Effector memory CD4-positive, alpha-beta T cell (primary cell): ENCODE measurements at regions not wholly inside any gene's neighbourhood (a gene's known extent, or its start where the extent isn't known, plus 50 kb on each side); places are given as distances from the start of the nearest gene placed in this dataset.
"Not testable (repeated sequence)": the region's sequence is repeated elsewhere in the genome, so short reads cannot be mapped to it uniquely, and the experiment has no call there.

ENCODE experiments used
- DNase-seq, 3 donors: peaks; one replicate each; pipeline ENCODE4 v3.0.0-alpha.2; 2020
- H3K27ac ChIP-seq: 2 replicates; pipeline ENCODE4 v1.7.0; 2013; ENCODE audit warnings: mild to moderate bottlenecking, low read length, moderate library complexity; ENCODE audit not compliant: insufficient read depth, poor library complexity, severe bottlenecking
- H3K27me3 ChIP-seq: replicated peaks from 2 replicates; pipeline ENCODE4 v1.7.0; 2013; ENCODE audit warnings: mild to moderate bottlenecking, low read length; ENCODE audit not compliant: insufficient read depth, control insufficient read depth, poor library complexity, severe bottlenecking
- H3K36me3 ChIP-seq: 2 replicates; pipeline ENCODE4 v1.7.0; 2013; ENCODE audit warnings: mild to moderate bottlenecking, low read length, moderate library complexity; ENCODE audit not compliant: control insufficient read depth, insufficient read depth
- H3K4me1 ChIP-seq: 2 replicates; pipeline ENCODE4 v1.7.0; 2013; ENCODE audit warnings: low read length, mild to moderate bottlenecking; ENCODE audit not compliant: control insufficient read depth, insufficient read depth, poor library complexity, severe bottlenecking
- H3K4me3 ChIP-seq: 2 replicates; pipeline ENCODE4 v1.7.0; 2013; ENCODE audit warnings: low read length, low read depth, mild to moderate bottlenecking; ENCODE audit not compliant: insufficient read depth, poor library complexity, severe bottlenecking
- H3K9me3 ChIP-seq: 2 replicates; pipeline ENCODE4 v1.7.0; 2013; ENCODE audit warnings: mild to moderate bottlenecking, low read length, moderate library complexity; ENCODE audit not compliant: control insufficient read depth

DNA sequence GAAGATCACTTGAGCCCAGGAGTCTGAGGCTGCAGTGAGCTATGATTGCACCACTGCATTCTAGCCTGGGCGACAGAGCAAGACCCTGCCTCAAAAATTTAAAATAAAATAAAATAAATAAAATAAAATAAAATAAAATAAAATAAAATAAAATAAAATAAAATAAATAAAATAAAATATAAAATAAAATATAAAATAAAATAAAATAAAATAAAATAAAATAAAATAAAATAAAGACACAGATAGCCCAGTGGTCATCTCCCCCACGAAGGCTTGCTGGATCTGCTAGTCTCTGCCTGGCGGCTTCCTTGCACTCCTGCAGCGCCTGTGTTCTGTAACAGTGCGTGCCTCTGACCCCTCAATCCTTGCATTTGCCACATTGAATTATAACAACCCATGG lies 76.8 kb upstream of the PWP1 start:
- not testable (repeated sequence) for H3K9me3 ChIP-seq, H3K4me1 ChIP-seq, H3K4me3 ChIP-seq, H3K27ac ChIP-seq, DNase-seq, H3K27me3 ChIP-seq, H3K36me3 ChIP-seq

DNA sequence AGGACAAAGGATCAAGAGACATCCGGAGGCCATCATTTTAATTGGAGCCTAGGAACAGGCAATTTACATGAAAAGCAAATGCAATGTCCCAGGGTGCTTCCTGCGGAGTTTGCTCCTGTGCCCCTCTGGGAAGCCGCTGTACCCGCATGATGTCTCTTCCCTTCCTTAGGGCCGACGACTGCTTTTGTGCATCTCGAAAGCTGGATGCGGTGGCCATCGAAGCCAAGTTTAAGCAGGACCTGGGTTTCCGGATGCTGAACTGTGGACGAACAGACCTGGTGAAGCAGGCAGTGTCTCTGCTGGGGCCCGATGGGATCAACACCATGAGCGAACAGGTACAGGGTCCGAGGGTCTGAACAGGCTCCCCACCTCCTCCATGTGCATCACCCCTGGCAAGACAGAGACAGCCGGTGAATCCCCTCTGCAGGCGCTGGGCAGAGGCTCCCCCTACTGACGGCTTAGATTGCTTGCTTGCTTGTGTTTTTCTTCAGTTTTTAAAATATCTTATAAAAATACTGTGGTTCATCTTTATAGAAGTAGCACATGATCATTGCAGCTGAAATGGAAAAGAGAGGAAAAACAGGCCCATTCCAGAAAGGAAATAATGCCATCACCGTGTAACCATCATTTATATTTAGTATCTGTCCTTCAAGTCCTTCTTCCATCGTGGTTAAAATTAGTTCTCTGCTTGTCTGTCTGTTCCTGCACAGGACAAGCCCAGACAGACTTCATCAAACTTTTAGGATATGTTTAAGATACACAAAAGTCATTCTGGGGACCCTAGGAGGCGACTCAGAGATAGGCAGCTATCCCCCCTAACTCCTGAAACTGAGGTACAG lies 75.4 kb upstream of the PWP1 start:
- Histone ChIP-seq H3K4me3 (no peak overlapping the region), H3K27ac (no peak overlapping the region), H3K36me3 (peaks cover 10% of the 10 kb centered on the region), H3K9me3 (no peaks in the 10 kb centered on the region), H3K4me1 (no peaks in the 10 kb centered on the region), H3K27me3 (no peaks in the 10 kb centered on the region)
- no peak for DNase-seq

DNA sequence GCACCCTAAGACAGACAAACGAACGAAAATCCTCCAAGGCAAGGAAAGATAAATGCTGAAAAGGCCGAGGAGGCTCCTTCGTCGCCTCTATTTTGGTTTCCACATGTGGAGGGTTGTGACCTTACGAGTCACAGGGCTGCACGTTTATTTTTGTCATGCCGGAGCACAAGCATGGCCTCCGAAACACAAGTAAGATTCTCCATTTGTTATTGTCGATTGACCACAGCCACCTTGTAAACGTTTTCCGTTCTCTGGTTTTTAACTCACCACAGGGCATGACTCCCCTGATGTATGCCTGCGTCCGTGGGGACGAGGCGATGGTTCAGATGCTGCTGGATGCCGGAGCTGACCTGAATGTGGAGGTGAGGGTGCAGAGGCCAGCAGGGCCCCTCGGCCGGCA lies 73.1 kb upstream of the PWP1 start:
- DNase-seq: no peak
- Histone ChIP-seq H3K9me3 (no peaks in the 10 kb centered on the region), H3K27me3 (no peaks in the 10 kb centered on the region), H3K4me3 (no peak overlapping the region), H3K36me3 (peaks cover 11% of the 10 kb centered on the region), H3K4me1 (no peaks in the 10 kb centered on the region), H3K27ac (no peak overlapping the region)

DNA sequence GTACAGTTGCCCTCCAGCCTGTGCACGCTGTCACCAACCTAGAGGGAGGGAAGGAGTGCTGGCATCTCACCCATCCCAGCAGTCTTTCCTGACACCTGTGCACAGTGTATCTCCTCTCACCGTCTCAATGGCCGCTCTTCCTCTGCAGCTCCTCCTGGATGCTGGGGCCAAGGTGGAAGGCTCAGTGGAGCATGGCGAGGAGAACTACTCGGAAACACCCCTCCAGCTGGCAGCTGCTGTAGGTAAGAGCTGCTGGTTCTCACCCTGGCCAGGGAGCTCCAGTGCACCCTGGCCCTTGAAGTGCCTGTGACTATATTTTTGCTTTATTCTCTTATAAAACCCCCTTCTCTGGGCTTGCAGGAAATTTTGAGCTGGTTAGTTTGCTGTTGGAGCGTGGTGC lies 68.7 kb upstream of the PWP1 start:
- Histone ChIP-seq H3K27ac (no peak overlapping the region), H3K9me3 (no peaks in the 10 kb centered on the region)
- DNase-seq: no peak

DNA sequence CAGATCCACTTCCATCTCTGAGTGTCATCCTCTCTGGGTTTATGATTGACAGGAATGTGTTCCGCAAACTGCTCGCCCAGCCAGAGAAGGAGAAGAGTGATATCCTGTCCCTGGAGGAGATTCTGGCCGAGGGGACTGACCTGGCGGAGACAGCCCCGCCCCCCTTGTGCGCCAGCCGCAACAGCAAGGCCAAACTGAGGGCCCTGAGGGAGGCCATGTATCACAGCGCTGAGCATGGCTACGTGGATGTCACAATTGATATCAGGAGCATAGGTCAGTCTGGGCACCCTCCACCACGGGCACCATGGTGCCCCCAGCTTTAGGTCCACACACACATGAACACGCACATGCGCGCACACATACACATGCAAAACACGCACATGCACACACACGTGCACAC lies 67.5 kb upstream of the PWP1 start:
- Histone ChIP-seq H3K4me3 (no peak overlapping the region), H3K27me3 (no peaks in the 10 kb centered on the region), H3K9me3 (no peaks in the 10 kb centered on the region), H3K36me3 (peaks cover 13% of the 10 kb centered on the region), H3K4me1 (no peaks in the 10 kb centered on the region), H3K27ac (no peak overlapping the region)
- DNase-seq: no peak

More for the DNA sequence above, 68.7 kb upstream of the PWP1 start:
- Histone ChIP-seq H3K36me3 (peaks cover 13% of the 10 kb centered on the region), H3K4me3 (no peak overlapping the region), H3K27me3 (no peaks in the 10 kb centered on the region), H3K4me1 (no peaks in the 10 kb centered on the region)

DNA sequence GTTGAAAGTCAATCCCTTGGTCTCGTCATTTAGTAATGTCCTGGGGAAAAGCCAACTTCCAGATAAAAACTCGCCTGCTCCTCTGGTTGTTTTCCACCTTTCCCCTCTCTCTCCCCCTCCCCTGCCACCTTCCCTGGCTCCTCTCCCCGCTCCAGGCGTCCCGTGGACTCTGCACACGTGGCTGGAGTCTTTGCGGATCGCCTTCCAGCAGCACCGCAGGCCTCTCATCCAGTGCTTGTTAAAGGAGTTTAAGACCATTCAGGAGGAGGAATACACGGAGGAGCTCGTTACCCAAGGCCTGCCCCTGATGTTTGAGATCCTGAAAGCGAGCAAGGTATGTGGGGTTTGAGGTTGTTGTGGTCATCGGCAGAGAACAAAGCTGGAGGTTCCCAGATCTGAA lies 65.8 kb upstream of the PWP1 start:
- Histone ChIP-seq H3K27me3 (no peaks in the 10 kb centered on the region), H3K36me3 (peaks cover 8% of the 10 kb centered on the region), H3K4me1 (no peaks in the 10 kb centered on the region), H3K4me3 (no peak overlapping the region), H3K27ac (no peak overlapping the region), H3K9me3 (no peaks in the 10 kb centered on the region)
- no peak for DNase-seq

DNA sequence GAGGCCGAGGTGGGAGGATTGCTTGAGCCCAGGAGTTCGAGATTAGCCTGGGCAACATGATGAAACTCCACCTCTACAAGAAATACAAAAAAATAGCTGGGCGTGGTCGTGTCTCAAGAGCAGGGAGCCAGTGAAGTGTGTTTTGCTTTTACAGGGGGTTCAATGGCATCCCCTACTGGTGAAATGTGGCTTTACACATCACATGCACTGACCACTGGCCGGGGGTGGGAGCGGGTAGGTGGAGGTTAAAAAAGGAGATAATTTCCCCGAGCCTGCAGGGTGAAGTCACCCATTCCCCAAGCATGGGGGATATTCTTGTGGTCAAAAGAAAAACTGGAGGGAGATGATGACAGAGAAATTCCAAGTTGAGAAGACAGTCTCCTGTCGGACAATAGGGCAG lies 63.6 kb upstream of the PWP1 start:
- Histone ChIP-seq H3K9me3 (no peaks in the 10 kb centered on the region), H3K27me3 (no peaks in the 10 kb centered on the region), H3K4me1 (no peaks in the 10 kb centered on the region), H3K36me3 (peaks cover 3% of the 10 kb centered on the region), H3K4me3 (no peak overlapping the region), H3K27ac (no peak overlapping the region)
- DNase-seq: no peak

DNA sequence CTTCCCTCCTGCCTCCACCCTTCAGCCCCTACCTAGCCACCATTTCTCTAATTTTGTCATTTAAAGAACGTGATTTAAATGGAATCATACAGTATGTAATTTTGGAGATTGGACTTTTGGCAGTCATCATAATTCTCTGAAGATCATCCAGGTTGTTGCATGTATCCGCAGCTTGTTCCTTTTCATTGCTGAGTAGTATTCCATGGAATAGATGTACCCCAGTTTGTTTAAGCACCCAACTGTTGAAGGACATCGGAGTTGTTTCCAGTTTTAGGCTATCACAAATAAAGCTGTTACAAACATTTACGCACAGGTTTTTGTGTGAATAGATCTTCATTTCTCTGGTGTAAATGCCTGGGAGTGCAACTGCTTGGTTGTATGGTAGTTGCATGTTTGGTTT lies 61.1 kb upstream of the PWP1 start:
- no peak for DNase-seq
- H3K4me3 ChIP-seq: no peak overlapping the region
- H3K36me3 ChIP-seq: peaks cover 5% of the 10 kb centered on the region
- no peaks in the 10 kb centered on the region for H3K27me3 ChIP-seq
- no peaks in the 10 kb centered on the region for H3K9me3 ChIP-seq
- no peaks in the 10 kb centered on the region for H3K4me1 ChIP-seq
- H3K27ac ChIP-seq: no peak overlapping the region

DNA sequence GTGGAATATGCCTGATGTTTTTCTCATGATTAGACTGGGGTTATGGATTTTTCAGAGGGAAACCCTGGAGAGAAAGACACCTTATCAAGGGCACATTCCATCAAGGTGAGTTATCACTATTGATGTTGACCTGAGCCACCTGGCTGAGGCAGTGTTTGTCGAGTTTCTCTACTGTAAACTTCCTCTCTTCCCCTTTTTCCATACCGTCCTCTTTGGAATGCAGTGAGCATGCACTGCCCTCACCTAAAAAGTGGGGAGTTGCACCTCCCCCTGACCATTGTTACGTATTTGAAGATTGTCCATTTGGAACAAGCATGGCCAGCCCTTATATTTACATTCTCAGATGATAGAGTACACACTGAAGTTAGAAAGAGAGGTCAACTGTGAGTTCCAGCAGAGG lies 53.9 kb upstream of the PWP1 start:
- Histone ChIP-seq H3K4me3 (no peak overlapping the region), H3K36me3 (peaks cover 5% of the 10 kb centered on the region), H3K27me3 (no peaks in the 10 kb centered on the region), H3K4me1 (no peaks in the 10 kb centered on the region), H3K27ac (no peak overlapping the region), H3K9me3 (no peaks in the 10 kb centered on the region)
- DNase-seq: no peak

DNA sequence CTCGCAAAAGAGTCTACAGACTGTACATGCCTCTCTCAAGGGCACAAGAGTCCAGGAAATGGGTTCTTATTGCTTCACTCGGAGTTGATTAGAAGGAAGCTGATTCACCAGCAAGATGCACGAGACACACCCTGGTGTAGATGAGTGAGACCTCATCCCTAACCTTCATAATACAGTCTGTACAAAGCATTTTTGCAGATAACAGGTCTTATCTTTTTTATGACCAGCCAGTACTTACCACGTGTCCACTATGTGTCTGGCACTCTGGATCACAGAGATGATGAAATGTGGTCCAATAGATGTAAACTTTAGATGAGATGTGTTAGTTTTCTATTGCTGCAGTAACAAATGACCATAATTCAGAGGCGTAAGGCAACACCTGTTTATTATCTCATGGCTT lies 53.4 kb upstream of the PWP1 start:
- DNase-seq: no peak
- H3K27ac ChIP-seq: no peak overlapping the region
- no peaks in the 10 kb centered on the region for H3K4me1 ChIP-seq
- no peak overlapping the region for H3K4me3 ChIP-seq
- no peaks in the 10 kb centered on the region for H3K9me3 ChIP-seq
- H3K27me3 ChIP-seq: no peaks in the 10 kb centered on the region
- peaks cover 2% of the 10 kb centered on the region for H3K36me3 ChIP-seq
